A673 (cell line): ENCODE measurements at regions not wholly inside any gene's neighbourhood (a gene's known extent, or its start where the extent isn't known, plus 50 kb on each side); places are given as distances from the start of the nearest gene placed in this dataset.
"Not testable (repeated sequence)": the region's sequence is repeated elsewhere in the genome, so short reads cannot be mapped to it uniquely, and the experiment has no call there.

Experiments used
- BruUV-seq: library from RNA; stranded (reverse); fragments of 400-500 nt; replicated peaks from 2 replicates; lab custom pipeline; 2021; lab: Mats Ljungman, UMichigan
- CTCF ChIA-PET: fragments of 300-600 bp; sonication (Branson Sonifier 250); formaldehyde crosslinking; loops from one replicate; lab custom pipeline; 2022; ENCODE audit warnings: antibody characterized with exemption; lab: Charles Lee
- POLR2A ChIA-PET: fragments of 300-600 bp; sonication (Branson Sonifier 250); formaldehyde crosslinking; loops from one replicate; lab custom pipeline; 2022; ENCODE audit warnings: antibody characterized with exemption; ENCODE audit not compliant: low non-redundant PET; lab: Charles Lee
- DNase-seq: peaks from one replicate; pipeline ENCODE4 v3.0.0-alpha.2; 2015; ENCODE audit warnings: low spot score
- H3K27ac ChIP-seq: fragments of 200-600 bp; sonication (generic); 2 replicates; pipeline ENCODE4 v1.5.1; 2016; ENCODE audit warnings: mixed run types, low read depth, mild to moderate bottlenecking, mixed read lengths, antibody characterized with exemption, low read length; ENCODE audit not compliant: poor library complexity, severe bottlenecking
- H3K27me3 ChIP-seq: fragments of 200-600 bp; sonication (generic); replicated peaks from 2 replicates; pipeline ENCODE4 v1.6.1; 2017; ENCODE audit warnings: mixed run types, low read depth, mild to moderate bottlenecking, mixed read lengths, antibody characterized with exemption, low read length; ENCODE audit not compliant: insufficient read depth, poor library complexity
- H3K36me3 ChIP-seq: fragments of 200-600 bp; sonication (generic); 2 replicates; pipeline ENCODE4 v1.6.1; 2016; ENCODE audit warnings: mixed run types, mild to moderate bottlenecking, mixed read lengths, antibody characterized with exemption, low read length; ENCODE audit not compliant: insufficient read depth, poor library complexity, severe bottlenecking
- H3K4me1 ChIP-seq: fragments of 200-600 bp; sonication (generic); 2 replicates; pipeline ENCODE4 v1.6.1; 2017; ENCODE audit warnings: mixed run types, mild to moderate bottlenecking, mixed read lengths, antibody characterized with exemption, low read length; ENCODE audit not compliant: insufficient read depth, poor library complexity, severe bottlenecking
- H3K4me3 ChIP-seq: fragments of 200-600 bp; sonication (generic); 2 replicates; pipeline ENCODE4 v1.5.1; 2016; ENCODE audit warnings: low read depth, mixed run types, mild to moderate bottlenecking, mixed read lengths, low read length; ENCODE audit not compliant: poor library complexity, severe bottlenecking
- H3K9me3 ChIP-seq: fragments of 200-600 bp; sonication (generic); 2 replicates; pipeline ENCODE4 v1.6.1; 2016; ENCODE audit warnings: mixed run types, low read depth, mild to moderate bottlenecking, mixed read lengths, antibody characterized with exemption, low read length; ENCODE audit not compliant: poor library complexity, severe bottlenecking
- intact Hi-C: fragments of 100-400 bp; cut with micrococcal nuclease; formaldehyde crosslinking; loops from one replicate; pipeline ENCODE4 v1.10.0; 2022; ENCODE audit not compliant: unreplicated experiment

DNA sequence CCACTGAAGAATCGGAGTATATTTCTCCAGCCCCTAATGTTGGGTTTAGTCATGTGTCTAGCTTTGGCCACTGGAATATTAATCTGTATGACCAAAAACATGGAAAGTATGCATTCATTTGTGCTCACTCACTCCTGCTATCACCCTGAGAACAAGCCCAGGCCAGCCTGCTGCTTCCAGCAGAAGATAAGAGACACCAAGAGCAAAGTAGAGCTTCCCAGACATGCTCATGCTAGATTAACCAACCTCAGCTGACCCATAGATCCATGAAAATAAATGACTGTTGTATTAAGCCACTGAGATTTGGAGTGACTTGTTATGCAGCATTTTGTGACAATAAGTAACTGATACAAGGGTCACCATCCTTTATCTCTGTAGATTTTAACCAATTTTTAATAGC is 96.9 kb downstream of the UNC93B1 start:
- H3K9me3 ChIP-seq, CTCF ChIA-PET, H3K27me3 ChIP-seq, intact Hi-C loops, DNase-seq, POLR2A ChIA-PET, H3K4me3 ChIP-seq, H3K27ac ChIP-seq, BruUV-seq, H3K4me1 ChIP-seq, H3K36me3 ChIP-seq: not testable (repeated sequence)

DNA sequence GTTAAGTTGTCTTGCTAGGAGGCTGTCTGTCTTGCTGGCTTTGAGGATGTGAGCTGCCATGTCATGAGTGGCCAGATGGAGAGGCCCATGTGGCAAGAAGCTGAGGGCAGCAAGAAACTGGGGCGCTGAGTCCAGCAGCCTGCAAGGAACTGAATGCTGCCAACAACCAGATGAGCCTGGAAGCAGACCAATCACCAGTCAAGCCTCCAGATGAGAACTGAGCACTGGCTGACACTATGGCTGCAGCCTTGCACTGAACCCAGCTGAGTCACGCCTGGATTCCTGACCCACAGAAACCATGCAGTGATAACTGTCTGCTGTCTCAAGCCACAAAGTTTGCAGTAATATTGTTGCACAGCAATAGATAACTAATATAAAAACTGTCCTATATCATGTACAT is 104.4 kb downstream of the UNC93B1 start:
- H3K36me3 ChIP-seq, BruUV-seq, CTCF ChIA-PET, H3K27ac ChIP-seq, H3K4me1 ChIP-seq, DNase-seq, H3K4me3 ChIP-seq, H3K9me3 ChIP-seq, H3K27me3 ChIP-seq, POLR2A ChIA-PET, intact Hi-C loops: not testable (repeated sequence)

DNA sequence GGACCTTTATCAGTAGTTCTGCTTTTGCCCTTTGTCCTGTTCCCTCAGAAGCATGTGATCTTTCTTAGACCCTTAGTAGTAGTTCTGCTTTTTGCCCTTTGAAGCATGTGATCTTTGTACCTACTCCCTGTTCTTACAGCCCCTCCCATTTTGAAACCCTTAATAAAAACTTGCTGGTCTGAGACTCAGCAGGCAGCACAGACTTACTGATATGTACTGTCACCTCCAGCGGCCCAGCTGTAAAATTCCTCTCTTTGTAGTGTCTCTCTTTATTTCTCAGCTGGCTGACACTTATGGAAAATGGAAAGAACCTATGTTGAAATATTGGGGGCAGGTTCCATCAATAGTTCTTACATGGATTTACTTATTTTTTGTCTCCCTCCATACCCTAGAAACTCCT is 110.4 kb downstream of the UNC93B1 start:
- H3K9me3 ChIP-seq, H3K27me3 ChIP-seq, H3K4me3 ChIP-seq, BruUV-seq, CTCF ChIA-PET, H3K27ac ChIP-seq, intact Hi-C loops, DNase-seq, POLR2A ChIA-PET, H3K36me3 ChIP-seq, H3K4me1 ChIP-seq: not testable (repeated sequence)

DNA sequence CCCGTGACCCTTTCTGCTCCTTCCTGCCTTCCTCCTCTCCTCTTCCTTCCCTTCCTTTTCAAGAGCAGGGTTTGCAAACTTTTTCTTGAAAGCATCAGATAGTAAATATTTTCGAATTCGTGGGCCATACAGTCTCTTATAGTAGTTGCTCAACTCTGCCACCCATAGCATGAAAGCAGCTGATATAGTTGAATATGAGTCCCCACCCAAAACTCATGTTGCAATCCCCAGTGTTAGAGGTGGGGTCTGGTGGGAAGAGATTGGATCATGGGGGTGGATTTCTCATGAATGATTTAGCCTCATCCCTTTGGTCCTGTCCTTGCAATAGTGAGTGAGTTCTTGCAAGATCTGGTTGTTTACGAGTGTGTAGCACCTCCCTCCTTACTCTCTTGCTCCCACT is 114.3 kb downstream of the UNC93B1 start:
- CTCF ChIA-PET, BruUV-seq, H3K27ac ChIP-seq, H3K36me3 ChIP-seq, H3K4me1 ChIP-seq, H3K4me3 ChIP-seq, DNase-seq, H3K27me3 ChIP-seq, intact Hi-C loops, H3K9me3 ChIP-seq: not testable (repeated sequence)
- POLR2A ChIA-PET: interaction anchor here (0.6 kb wide), 1 partner anchor 231 kb away, joined by 3 read pairs; no protein-coding TSS in a partner anchor

DNA sequence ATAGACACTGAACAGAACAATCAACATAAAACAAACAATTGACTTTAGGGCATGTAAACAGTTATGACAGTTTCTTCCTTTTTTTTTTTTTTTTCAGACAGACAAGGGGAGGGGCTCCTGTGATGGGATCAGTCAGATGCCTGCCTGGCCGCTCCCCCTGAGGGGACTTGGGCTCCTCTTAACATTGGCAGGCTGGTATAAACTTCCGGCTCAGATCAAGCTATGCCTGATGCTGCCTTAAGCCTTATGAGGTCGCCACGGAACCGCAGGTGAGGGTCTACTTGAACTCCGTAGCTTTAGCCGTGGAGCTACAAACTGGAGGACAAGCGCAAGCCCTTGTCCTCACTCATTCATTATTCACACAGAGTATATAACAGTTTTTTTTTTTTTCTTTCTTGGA is 115.8 kb downstream of the UNC93B1 start:
- DNase-seq, H3K36me3 ChIP-seq, H3K4me1 ChIP-seq, H3K9me3 ChIP-seq, POLR2A ChIA-PET, intact Hi-C loops, H3K4me3 ChIP-seq, H3K27me3 ChIP-seq, BruUV-seq, CTCF ChIA-PET, H3K27ac ChIP-seq: not testable (repeated sequence)

DNA sequence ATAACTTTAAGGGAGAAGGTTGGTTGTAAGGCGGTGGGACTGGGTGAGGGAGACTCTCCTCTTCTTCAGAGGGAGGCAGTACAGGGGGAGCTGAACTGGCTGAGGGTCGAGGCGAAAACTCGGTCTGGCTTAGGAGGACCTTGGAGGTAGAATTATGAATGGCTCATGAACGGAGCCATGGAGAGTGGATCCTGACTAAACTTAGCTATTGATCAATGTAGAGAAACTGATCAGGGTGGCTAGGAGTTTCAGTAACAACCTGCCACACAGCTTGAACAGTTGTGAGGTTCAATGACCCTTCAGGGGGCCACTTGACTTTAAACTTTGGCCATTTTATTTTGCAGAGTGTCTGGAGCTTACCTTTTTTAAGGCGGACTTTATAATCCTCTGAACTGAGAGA is 117.2 kb downstream of the UNC93B1 start:
- H3K36me3 ChIP-seq, POLR2A ChIA-PET, H3K27ac ChIP-seq, CTCF ChIA-PET, BruUV-seq, H3K4me3 ChIP-seq, H3K27me3 ChIP-seq, DNase-seq, intact Hi-C loops, H3K9me3 ChIP-seq, H3K4me1 ChIP-seq: not testable (repeated sequence)

DNA sequence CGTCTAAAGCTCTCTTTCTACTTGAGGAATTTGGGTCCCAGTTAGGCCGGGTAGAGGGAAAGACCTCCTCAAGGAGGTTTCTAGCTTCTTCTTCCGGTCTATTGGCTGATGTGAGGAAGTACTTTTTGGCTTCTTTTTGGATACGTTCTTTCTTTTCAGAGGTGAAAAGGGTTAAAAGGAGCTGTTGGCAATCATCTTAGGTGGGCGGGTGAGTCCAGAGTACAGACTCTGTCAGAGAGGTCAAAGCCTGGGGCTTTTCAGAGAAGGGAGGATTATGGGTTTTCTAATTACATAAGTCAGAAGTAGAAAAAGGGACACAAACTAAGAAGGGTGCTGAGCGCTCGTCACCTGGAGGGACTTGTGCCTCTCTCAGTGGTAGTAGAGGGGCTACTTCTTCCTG is 117.7 kb downstream of the UNC93B1 start:
- not testable (repeated sequence) for BruUV-seq

DNA sequence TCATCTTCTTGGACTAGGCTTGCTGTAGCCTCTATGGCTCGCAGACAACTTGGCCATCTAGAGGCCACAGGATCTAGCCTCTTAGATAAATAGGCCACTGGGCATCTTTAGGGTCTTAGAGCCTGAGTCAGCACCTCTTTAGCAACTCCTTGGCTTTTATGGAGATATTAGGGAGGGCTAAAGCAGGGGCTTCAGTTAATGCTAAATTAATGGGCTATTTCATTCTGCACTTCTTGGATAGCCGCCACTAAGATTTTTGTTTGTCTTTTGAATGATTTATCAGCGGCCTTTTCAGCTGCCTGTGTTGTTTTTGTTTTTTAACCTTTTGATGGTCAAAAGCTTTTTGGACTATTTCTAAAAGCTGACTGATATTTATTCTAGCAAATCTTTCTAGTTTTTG is 118.3 kb downstream of the UNC93B1 start:
- BruUV-seq, H3K27ac ChIP-seq, H3K4me3 ChIP-seq, H3K36me3 ChIP-seq, H3K4me1 ChIP-seq, H3K27me3 ChIP-seq, POLR2A ChIA-PET, DNase-seq, intact Hi-C loops, CTCF ChIA-PET, H3K9me3 ChIP-seq: not testable (repeated sequence)

More for the DNA sequence above, 117.7 kb downstream of the UNC93B1 start:
- H3K4me3 ChIP-seq, H3K27ac ChIP-seq, H3K4me1 ChIP-seq, H3K27me3 ChIP-seq, intact Hi-C loops, H3K36me3 ChIP-seq, H3K9me3 ChIP-seq, POLR2A ChIA-PET, DNase-seq, CTCF ChIA-PET: not testable (repeated sequence)
